ENCODE measurements at regions not wholly inside any gene's neighbourhood (a gene's known extent, or its start where the extent isn't known, plus 50 kb on each side); places are given as distances from the start of the nearest gene placed in this dataset.

DNA sequence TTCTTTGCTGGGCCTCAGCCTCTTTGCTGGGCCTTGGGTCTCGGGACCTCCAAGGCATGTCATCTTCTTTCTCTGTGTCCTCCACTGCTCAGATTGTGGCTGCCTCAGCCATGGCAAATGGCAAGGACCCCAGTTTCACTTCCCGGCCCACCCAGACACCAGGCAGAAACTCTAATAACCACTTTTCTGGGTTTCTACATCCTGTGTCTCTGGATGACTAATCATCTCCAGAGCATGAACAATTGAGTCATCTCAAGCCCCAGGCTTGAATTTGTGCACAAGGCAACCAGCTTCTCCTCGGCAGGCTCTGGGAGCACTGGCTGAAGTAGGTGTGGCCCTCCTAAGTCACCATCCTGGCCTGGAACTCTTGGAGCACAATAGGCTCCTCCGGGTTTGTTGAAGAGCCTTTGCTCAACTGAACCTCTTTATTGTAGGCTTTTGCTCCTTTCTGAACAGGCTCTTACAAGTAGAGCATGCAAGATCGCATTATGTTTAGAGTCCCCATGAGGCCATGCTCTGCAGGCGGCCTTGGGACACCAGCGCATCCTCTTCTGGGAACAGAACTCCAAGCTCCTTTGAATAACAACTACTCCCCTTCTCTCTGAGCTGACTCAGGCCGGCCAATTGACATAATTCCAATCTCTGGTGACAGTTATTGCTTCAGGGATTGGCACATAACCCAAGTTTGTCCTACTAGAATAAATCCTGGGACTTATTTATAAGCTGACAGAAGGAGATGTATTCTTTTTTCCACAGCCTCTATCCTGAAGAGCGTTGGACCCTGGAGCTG, 218.1 kb downstream of the WDR11 start:
- no peak for TF ChIP-seq EZH2phosphoT487 (IDR thresholded peaks at IDR 0.05; ENCODE audit: unreplicated experiment)
- TF ChIP-seq, protein P1, sequence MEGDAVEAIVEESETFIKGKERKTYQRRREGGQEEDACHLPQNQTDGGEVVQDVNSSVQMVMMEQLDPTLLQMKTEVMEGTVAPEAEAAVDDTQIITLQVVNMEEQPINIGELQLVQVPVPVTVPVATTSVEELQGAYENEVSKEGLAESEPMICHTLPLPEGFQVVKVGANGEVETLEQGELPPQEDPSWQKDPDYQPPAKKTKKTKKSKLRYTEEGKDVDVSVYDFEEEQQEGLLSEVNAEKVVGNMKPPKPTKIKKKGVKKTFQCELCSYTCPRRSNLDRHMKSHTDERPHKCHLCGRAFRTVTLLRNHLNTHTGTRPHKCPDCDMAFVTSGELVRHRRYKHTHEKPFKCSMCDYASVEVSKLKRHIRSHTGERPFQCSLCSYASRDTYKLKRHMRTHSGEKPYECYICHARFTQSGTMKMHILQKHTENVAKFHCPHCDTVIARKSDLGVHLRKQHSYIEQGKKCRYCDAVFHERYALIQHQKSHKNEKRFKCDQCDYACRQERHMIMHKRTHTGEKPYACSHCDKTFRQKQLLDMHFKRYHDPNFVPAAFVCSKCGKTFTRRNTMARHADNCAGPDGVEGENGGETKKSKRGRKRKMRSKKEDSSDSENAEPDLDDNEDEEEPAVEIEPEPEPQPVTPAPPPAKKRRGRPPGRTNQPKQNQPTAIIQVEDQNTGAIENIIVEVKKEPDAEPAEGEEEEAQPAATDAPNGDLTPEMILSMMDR (conservative IDR thresholded peaks at IDR 0.05; ENCODE audit: low read depth in 2 of 2) = no peak

All from GM23338 (cell line).